CD14-positive monocyte (primary cell): ENCODE measurements at regions not wholly inside any gene's neighbourhood (a gene's known extent, or its start where the extent isn't known, plus 50 kb on each side); places are given as distances from the start of the nearest gene placed in this dataset.

ENCODE experiments used
- DNase-seq, 3 donors: peaks; one replicate each; pipeline ENCODE4 v3.0.0-alpha.2; 2011 to 2022
- H2AFZ ChIP-seq: 2 replicates; pipeline ENCODE4 v1.6.0; 2012; ENCODE audit warnings: mild to moderate bottlenecking, low read depth, low read length, inconsistent platforms; ENCODE audit not compliant: insufficient read depth, poor library complexity, severe bottlenecking
- H3K27ac ChIP-seq, 2 donors: 1 replicate in 1 of 2; 2 replicates in 1 of 2; pipeline ENCODE4 v1.5.1; 2012 to 2013; ENCODE audit warnings: low read length in 2 of 2, control low read depth in 1 of 2, inconsistent platforms in 1 of 2, low read depth in 1 of 2, mild to moderate bottlenecking in 1 of 2
- H3K27me3 ChIP-seq, 2 donors: one replicate each; pipeline versions ENCODE4 v1.6.0 to v1.6.1; 2011 to 2013; ENCODE audit warnings: low read length in 2 of 2; ENCODE audit not compliant: control insufficient read depth in 2 of 2, insufficient read depth in 2 of 2
- H3K36me3 ChIP-seq, 2 donors: replicated peaks in 1 of 2; 1 replicate in 1 of 2; 2 replicates in 1 of 2; pipeline versions ENCODE4 v1.5.1 to v1.6.1; 2012 to 2013; ENCODE audit warnings: low read length in 2 of 2, control low read depth in 1 of 2, inconsistent platforms in 1 of 2, mild to moderate bottlenecking in 1 of 2; ENCODE audit not compliant: insufficient read depth in 2 of 2, control insufficient read depth in 1 of 2
- H3K4me1 ChIP-seq, 2 donors: 1 replicate in 1 of 2; 2 replicates in 1 of 2; pipeline versions ENCODE4 v1.5.1 to v1.6.1; 2012 to 2013; ENCODE audit warnings: low read length in 2 of 2, control low read depth in 1 of 2, inconsistent platforms in 1 of 2, mild to moderate bottlenecking in 1 of 2, moderate library complexity in 1 of 2; ENCODE audit not compliant: insufficient read depth in 2 of 2, control insufficient read depth in 1 of 2
- H3K4me2 ChIP-seq: replicated peaks from 2 replicates; pipeline ENCODE3; 2012; ENCODE audit warnings: low read length, moderate library complexity, mild to moderate bottlenecking; ENCODE audit not compliant: poor library complexity, severe bottlenecking; ENCODE audit errors: extremely low read depth
- H3K4me3 ChIP-seq, 3 experiments: fragments of 200-600 bp in 1 of 3; sonication (generic) in 1 of 3; replicated peaks in 1 of 3; 1 replicate in 2 of 3; 2 replicates in 1 of 3; pipeline ENCODE4 v1.5.1; 2011 to 2013; ENCODE audit warnings: low read length in 3 of 3, mild to moderate bottlenecking in 3 of 3, control low read depth in 2 of 3, low read depth in 2 of 3, inconsistent platforms in 1 of 3, moderate library complexity in 1 of 3
- H3K79me2 ChIP-seq: 2 replicates; pipeline ENCODE4 v1.6.0; 2012; ENCODE audit warnings: mild to moderate bottlenecking, control low read depth, inconsistent platforms, low read length, moderate library complexity; ENCODE audit not compliant: insufficient read depth
- H3K9ac ChIP-seq: 2 replicates; pipeline ENCODE4 v1.6.0; 2017; ENCODE audit warnings: low read length, mild to moderate bottlenecking; ENCODE audit not compliant: insufficient read depth, poor library complexity, severe bottlenecking
- H3K9me3 ChIP-seq, 2 donors: replicated peaks in 1 of 2; 1 replicate in 1 of 2; 2 replicates in 1 of 2; pipeline versions ENCODE4 v1.5.1 to v1.6.1; 2012 to 2013; ENCODE audit warnings: low read length in 2 of 2, control low read depth in 1 of 2; ENCODE audit not compliant: control insufficient read depth in 1 of 2, insufficient read depth in 1 of 2
- H4K20me1 ChIP-seq: 2 replicates; pipeline ENCODE4 v1.6.0; 2012; ENCODE audit warnings: mild to moderate bottlenecking, low read length, control low read depth, moderate library complexity; ENCODE audit not compliant: insufficient read depth
- H3K27ac Mint-ChIP-seq, 7 donors: one replicate each; pipeline ENCODE4 v1.8.0; 2020; ENCODE audit warnings: mild to moderate bottlenecking in 7 of 7, mixed read lengths in 7 of 7, moderate library complexity in 6 of 7, inconsistent platforms in 2 of 7
- H3K27me3 Mint-ChIP-seq, 3 donors: one replicate each; pipeline ENCODE4 v1.8.0; 2021 to 2022; ENCODE audit warnings: low read depth in 3 of 3, mild to moderate bottlenecking in 3 of 3, mixed read lengths in 3 of 3, moderate library complexity in 3 of 3, inconsistent platforms in 1 of 3
- H3K36me3 Mint-ChIP-seq, 2 donors: one replicate each; pipeline ENCODE4 v1.8.0; 2020; ENCODE audit warnings: mixed read lengths in 2 of 2, inconsistent platforms in 1 of 2, mild to moderate bottlenecking in 1 of 2
- H3K4me1 Mint-ChIP-seq: one replicate; pipeline ENCODE4 v1.8.0; 2020; ENCODE audit warnings: mild to moderate bottlenecking, mixed read lengths
- H3K4me3 Mint-ChIP-seq, 2 donors: one replicate each; pipeline ENCODE4 v1.8.0; 2020; ENCODE audit warnings: mild to moderate bottlenecking in 2 of 2, mixed read lengths in 2 of 2, moderate library complexity in 1 of 2
- H3K9me3 Mint-ChIP-seq, 7 donors: one replicate each; pipeline ENCODE4 v1.8.0; 2020 to 2022; ENCODE audit warnings: mixed read lengths in 7 of 7, mild to moderate bottlenecking in 6 of 7, moderate library complexity in 6 of 7, inconsistent platforms in 2 of 7
- CTCF ChIP-seq: fragments of 200-600 bp; IDR thresholded peaks from one replicate; pipeline ENCODE4 v1.8.0; 2022; ENCODE audit warnings: antibody characterized with exemption, mild to moderate bottlenecking
- WGBS: methylation state at CpG from one replicate; pipeline ENCODE4 v1.1.5; 2013; ENCODE audit warnings: missing lambda C conversion rate; ENCODE audit not compliant: insufficient coverage; 5-methylcytosine and 5-hydroxymethylcytosine counted together
- intact Hi-C, 2 donors: fragments of 100-400 bp; cut with micrococcal nuclease; formaldehyde crosslinking; loops; one replicate each; pipeline versions ENCODE4 v1.15.0 to v1.15.1; 2023

GRCh38 chr12:22971701-22972191, 346.8 kb downstream of the ETNK1 start:
- Mint-ChIP-seq H3K27ac (no peak overlapping the region), H3K4me3 (no peak overlapping the region), H3K9me3 (peaks cover 0 to 4% (median 0%) of the 10 kb centered on the region in 7 donors), H3K36me3 (no peaks in the 10 kb centered on the region), H3K4me1 (no peaks in the 10 kb centered on the region), H3K27me3 (peaks cover 0 to 6% (median 0%) of the 10 kb centered on the region in 3 donors)
- no peak for DNase-seq
- Histone ChIP-seq H3K4me2 (no peak overlapping the region), H4K20me1 (no peaks in the 10 kb centered on the region), H3K4me3 (no peak overlapping the region), H3K79me2 (no peaks in the 10 kb centered on the region), H3K4me1 (no peaks in the 10 kb centered on the region), H3K27me3 (no peaks in the 10 kb centered on the region), H3K27ac (no peak overlapping the region), H3K36me3 (no peaks in the 10 kb centered on the region), H2AFZ (no peak overlapping the region), H3K9me3 (no peaks in the 10 kb centered on the region), H3K9ac (no peak overlapping the region)
- WGBS, result 93% methylated on average over 3 of the region's 12 CpGs
- TF ChIP-seq CTCF, result no peak
- intact Hi-C loops, result no loop called here

GRCh38 chr12:22974865-22975264, 349.9 kb downstream of the ETNK1 start:
- H3K4me3 ChIP-seq, result no peak overlapping the region
- no peaks in the 10 kb centered on the region for H4K20me1 ChIP-seq
- Mint-ChIP-seq H3K4me3 (no peak overlapping the region), H3K36me3 (no peaks in the 10 kb centered on the region), H3K27ac (no peak overlapping the region), H3K4me1 (no peaks in the 10 kb centered on the region), H3K27me3 (peaks cover 0 to 5% (median 0%) of the 10 kb centered on the region in 3 donors), H3K9me3 (peaks cover 0 to 4% (median 0%) of the 10 kb centered on the region in 7 donors)
- no peak overlapping the region for H3K9ac ChIP-seq
- intact Hi-C loops, result no loop called here
- H3K4me1 ChIP-seq, result no peaks in the 10 kb centered on the region
- no peaks in the 10 kb centered on the region for H3K36me3 ChIP-seq
- no peak overlapping the region for H3K4me2 ChIP-seq
- no peak overlapping the region for H3K27ac ChIP-seq
- H3K9me3 ChIP-seq, result peaks cover 0 to 2% of the 10 kb centered on the region in 2 donors
- H3K79me2 ChIP-seq, result no peaks in the 10 kb centered on the region
- H2AFZ ChIP-seq, result no peak overlapping the region
- no peak for DNase-seq
- no peaks in the 10 kb centered on the region for H3K27me3 ChIP-seq
- TF ChIP-seq CTCF, result no peak
